Gastrocnemius medialis (tissue), 4 donors: ENCODE measurements at regions not wholly inside any gene's neighbourhood (a gene's known extent, or its start where the extent isn't known, plus 50 kb on each side); places are given as distances from the start of the nearest gene placed in this dataset.

Experiments
- CTCF ChIP-seq, 5 experiments: fragments of 450-650 bp in 3 of 5; fragments of 200-600 bp in 2 of 5; sonication (generic) in 2 of 5; IDR thresholded peaks in 4 of 5; conservative IDR thresholded peaks in 1 of 5; 1 replicate in 4 of 5; 2 replicates in 1 of 5; pipeline ENCODE4 v1.5.1; 2016 to 2019; ENCODE audit warnings: antibody characterized with exemption in 5 of 5, mild to moderate bottlenecking in 3 of 5, moderate library complexity in 3 of 5
- POLR2A ChIP-seq, 2 donors: fragments of 450-650 bp; IDR thresholded peaks; one replicate each; pipeline ENCODE4 v1.6.1; 2017; ENCODE audit warnings: antibody characterized with exemption in 2 of 2, mild to moderate bottlenecking in 2 of 2, moderate library complexity in 2 of 2

- TF ChIP-seq CTCF (IDR thresholded peaks at IDR 0.05 in 4 of 5, conservative IDR thresholded peaks at IDR 0.05 in 1 of 5) (no peak), POLR2A (IDR thresholded peaks at IDR 0.05) (no peak)
Observed at GRCh38 chr15:46709460-46710083, 1007.7 kb upstream of the SEMA6D start.
